Activated CD4-positive, alpha-beta memory T cell treated with anti-CD3 and anti-CD28 coated beads, Interleukin-2, amount 10 ng/mL, durations not matched to agents 7 days and 5 days (primary cell): ENCODE measurements at regions not wholly inside any gene's neighbourhood (a gene's known extent, or its start where the extent isn't known, plus 50 kb on each side); places are given as distances from the start of the nearest gene placed in this dataset.

Source experiments
- CTCF ChIA-PET: fragments of 350-600 bp; sonication (Branson Sonifier 250); formaldehyde crosslinking; loops from one replicate; lab custom pipeline; 2021; ENCODE audit warnings: antibody characterized with exemption, inconsistent platforms; lab: Charles Lee
- POLR2A ChIA-PET: fragments of 350-600 bp; sonication (Branson Sonifier 250); formaldehyde crosslinking; loops from one replicate; lab custom pipeline; 2021; ENCODE audit warnings: antibody characterized with exemption; lab: Charles Lee
- DNase-seq: peaks from one replicate; pipeline ENCODE4 v3.0.0-alpha.2; 2020
- H3K27ac Mint-ChIP-seq: one replicate; pipeline ENCODE4 v1.8.0; 2021; ENCODE audit warnings: mild to moderate bottlenecking, mixed read lengths
- H3K27me3 Mint-ChIP-seq: one replicate; pipeline ENCODE4 v1.8.0; 2021; ENCODE audit warnings: mixed read lengths
- H3K36me3 Mint-ChIP-seq: one replicate; pipeline ENCODE4 v1.8.0; 2021; ENCODE audit warnings: low read depth, mixed read lengths
- H3K4me1 Mint-ChIP-seq: one replicate; pipeline ENCODE4 v1.8.0; 2021; ENCODE audit warnings: mixed read lengths
- H3K4me3 Mint-ChIP-seq: one replicate; pipeline ENCODE4 v1.8.0; 2021; ENCODE audit warnings: mild to moderate bottlenecking, mixed read lengths
- H3K9me3 Mint-ChIP-seq: one replicate; pipeline ENCODE4 v1.8.0; 2021; ENCODE audit warnings: mixed read lengths

DNA sequence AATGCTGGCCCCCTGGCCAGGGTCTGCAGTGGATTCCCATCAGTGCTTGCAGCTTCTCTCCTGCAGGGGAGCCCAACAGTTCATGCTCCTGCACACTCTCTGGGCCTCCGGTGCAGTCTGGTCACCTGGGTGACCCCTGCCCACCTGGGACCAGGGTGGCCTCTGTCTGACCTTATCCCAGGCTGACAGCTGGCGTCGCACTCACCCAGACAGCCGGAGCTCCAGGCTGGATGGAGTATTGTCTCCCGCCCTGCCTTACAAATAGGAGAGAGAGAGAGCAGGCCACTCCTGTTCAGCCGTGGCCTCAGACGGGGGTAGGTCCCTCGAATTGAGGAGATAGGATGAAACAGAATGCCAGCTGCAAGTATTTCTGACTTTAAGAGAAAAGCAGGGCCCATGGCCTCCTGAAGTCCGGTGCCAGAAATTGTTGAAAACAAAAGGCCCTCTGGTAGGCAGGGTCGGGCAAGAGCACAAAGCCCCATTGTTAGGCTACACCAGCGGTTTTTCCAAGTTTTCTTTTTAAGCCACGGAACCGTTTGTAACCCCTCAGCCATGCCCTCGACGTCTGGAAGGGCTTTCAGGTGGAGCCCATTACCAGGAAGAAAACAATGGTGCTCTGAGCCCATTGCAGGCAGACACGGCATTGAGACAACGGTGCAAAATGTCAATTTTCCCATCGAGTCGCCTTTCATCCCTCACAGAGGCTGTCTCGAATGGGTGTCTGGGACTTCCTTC, 258.4 kb downstream of the BCL11A start:
- Mint-ChIP-seq H3K4me1 (no peaks in the 10 kb centered on the region), H3K4me3 (no peak overlapping the region), H3K27ac (no peak overlapping the region), H3K36me3 (no peaks in the 10 kb centered on the region), H3K27me3 (no peaks in the 10 kb centered on the region), H3K9me3 (no peaks in the 10 kb centered on the region)
- ChIA-PET POLR2A (no interaction called here), CTCF (no interaction called here)
- no peak for DNase-seq

DNA sequence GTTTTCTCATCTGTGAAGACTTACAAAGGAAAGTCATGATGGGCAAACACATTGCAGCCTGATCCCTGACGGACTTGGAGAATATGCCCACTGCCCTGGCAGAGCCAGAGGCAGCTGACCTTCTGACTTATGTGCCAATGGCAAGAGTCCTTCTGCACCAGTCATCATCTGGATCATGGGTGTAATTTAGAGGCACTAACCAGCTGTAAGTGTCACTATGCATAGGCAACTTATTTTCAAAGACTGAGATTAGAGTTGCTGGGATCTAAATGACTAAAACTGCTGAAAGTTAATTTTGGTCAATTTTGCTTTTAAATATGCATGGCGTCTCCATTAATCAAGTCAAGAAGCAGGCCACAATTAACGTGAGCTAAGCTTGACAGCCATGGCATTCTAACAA, 261.2 kb downstream of the BCL11A start:
- no peaks in the 10 kb centered on the region for H3K36me3 Mint-ChIP-seq
- no peak overlapping the region for H3K27ac Mint-ChIP-seq
- no peaks in the 10 kb centered on the region for H3K9me3 Mint-ChIP-seq
- POLR2A ChIA-PET, result no interaction called here
- DNase-seq, result no peak
- CTCF ChIA-PET, result no interaction called here
- H3K27me3 Mint-ChIP-seq, result no peaks in the 10 kb centered on the region
- no peak overlapping the region for H3K4me3 Mint-ChIP-seq
- H3K4me1 Mint-ChIP-seq, result no peaks in the 10 kb centered on the region

DNA sequence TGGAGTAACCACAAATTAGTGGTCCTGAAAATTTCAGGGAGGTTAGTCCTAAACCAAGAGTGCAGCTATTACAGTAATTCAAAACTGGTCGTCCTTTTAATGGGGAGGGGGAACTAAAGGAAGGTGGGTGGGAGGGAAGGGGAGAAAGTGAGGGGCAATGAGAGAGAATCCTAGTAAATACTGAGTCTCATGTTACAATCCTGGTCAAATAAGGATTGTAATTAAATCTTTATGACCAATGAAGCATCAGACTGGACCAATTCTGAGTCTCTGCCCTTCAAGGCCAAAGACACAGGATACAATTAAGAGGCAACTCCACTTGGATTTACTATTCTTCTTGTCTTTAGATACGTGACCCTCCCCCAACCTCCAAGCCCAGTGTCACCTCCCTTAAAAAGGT, 262.9 kb downstream of the BCL11A start:
- no peak for DNase-seq
- Mint-ChIP-seq H3K27me3 (no peaks in the 10 kb centered on the region), H3K4me1 (no peaks in the 10 kb centered on the region), H3K9me3 (no peaks in the 10 kb centered on the region), H3K27ac (no peak overlapping the region), H3K4me3 (no peak overlapping the region), H3K36me3 (no peaks in the 10 kb centered on the region)
- ChIA-PET CTCF (no interaction called here), POLR2A (no interaction called here)

DNA sequence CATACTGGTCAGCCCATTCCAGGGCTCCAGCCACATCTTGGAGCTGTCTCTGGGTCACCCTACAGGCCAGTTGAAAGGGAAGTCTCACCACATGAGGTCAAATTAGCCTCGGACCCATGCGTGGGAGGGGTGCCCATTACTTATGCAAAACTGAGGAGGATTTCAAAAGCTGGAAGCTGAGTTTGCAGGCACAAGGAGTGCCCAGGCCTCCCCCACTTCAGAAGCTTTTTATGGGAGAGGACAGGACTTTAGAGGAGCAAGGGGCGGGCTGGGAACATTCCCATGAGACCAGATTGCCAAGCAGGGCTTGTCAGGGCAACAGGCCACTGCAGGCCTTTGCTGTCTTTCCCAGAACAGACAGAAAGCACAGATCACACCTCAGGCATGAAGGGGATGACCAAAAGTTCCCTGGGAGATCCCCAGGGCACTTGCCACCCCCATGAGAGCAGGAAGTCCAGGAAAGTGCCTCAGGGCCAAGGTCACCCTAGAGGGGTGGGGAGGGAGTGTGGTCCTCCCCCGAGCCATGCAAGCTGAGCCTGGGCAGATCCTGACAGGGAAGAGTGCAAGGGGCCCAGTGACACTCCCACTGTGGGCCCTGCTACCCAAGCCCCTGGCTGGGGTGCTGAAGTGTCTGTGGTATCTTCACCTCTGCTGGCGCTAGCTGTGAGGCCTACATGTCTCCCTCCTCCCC, 267.7 kb downstream of the BCL11A start:
- Mint-ChIP-seq H3K4me3 (no peak overlapping the region), H3K9me3 (no peaks in the 10 kb centered on the region), H3K4me1 (no peaks in the 10 kb centered on the region), H3K27ac (no peak overlapping the region), H3K36me3 (no peaks in the 10 kb centered on the region), H3K27me3 (peaks cover 3% of the 10 kb centered on the region)
- CTCF ChIA-PET, result no interaction called here
- POLR2A ChIA-PET, result no interaction called here
- no peak for DNase-seq

DNA sequence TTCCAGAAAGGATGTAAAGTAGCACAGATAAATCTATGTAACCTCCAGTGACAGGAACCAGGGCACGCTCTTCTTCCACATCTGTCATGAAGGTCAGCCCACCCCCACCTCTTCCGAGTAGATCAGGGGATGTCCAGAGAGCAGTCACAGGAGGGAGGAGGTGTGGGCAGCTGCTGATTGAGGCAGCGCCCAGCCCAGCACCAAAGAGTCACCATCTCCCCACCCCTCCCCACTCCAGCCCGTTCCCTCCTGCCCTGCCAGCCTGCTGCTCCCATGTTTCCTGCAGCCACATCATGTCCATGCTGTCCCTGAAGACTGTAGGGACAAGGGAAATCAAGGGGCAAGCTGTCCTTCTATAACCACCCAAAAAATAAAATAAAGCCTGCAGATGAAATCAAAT, 269.8 kb downstream of the BCL11A start:
- H3K27me3 Mint-ChIP-seq, result peaks cover 3% of the 10 kb centered on the region
- POLR2A ChIA-PET, result no interaction called here
- no peak for DNase-seq
- no peaks in the 10 kb centered on the region for H3K36me3 Mint-ChIP-seq
- no peak overlapping the region for H3K4me3 Mint-ChIP-seq
- no peak overlapping the region for H3K27ac Mint-ChIP-seq
- CTCF ChIA-PET, result no interaction called here
- no peaks in the 10 kb centered on the region for H3K4me1 Mint-ChIP-seq
- H3K9me3 Mint-ChIP-seq, result no peaks in the 10 kb centered on the region

DNA sequence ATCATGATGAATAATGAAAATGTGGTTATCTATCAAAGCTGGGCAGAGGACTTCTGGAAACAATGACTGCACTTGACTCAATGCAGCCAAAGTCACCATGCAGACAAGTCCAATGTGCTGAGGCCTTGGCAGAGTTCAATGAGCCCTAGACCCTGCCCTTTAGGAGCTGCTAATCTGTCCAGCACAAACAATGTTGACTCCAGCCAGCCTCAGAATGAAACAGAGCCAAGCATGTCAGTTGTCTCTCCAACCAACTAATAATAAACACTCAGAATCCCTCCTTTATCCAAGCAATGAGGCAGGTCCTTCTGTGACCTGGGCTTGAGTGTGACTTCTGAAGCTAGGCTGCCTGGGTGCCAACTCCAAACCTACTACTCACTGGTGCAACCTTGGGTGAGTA, 270.6 kb downstream of the BCL11A start:
- DNase-seq, result no peak
- CTCF ChIA-PET, result no interaction called here
- Mint-ChIP-seq H3K9me3 (no peaks in the 10 kb centered on the region), H3K4me1 (no peaks in the 10 kb centered on the region), H3K4me3 (no peak overlapping the region), H3K36me3 (no peaks in the 10 kb centered on the region), H3K27me3 (peaks cover 3% of the 10 kb centered on the region), H3K27ac (no peak overlapping the region)
- POLR2A ChIA-PET, result no interaction called here

DNA sequence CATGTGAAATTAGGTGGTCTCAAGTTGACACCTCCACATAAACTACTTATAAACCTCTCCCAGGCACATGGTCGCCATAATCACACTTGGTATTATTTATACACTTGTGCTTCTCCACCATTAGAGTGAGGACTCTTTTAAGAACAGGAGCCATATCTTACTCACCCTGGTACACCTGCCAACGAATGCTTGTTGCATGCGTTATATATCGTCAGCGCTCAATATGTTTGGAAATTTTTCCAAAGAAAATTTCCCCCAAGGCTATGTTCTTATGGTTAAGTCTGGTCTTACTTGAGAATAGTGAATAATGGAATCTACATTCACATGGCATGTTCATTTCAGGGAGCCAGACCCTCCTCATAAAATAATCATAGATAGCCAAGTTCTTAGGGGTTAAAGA, 271.7 kb downstream of the BCL11A start:
- ChIA-PET POLR2A (no interaction called here), CTCF (no interaction called here)

DNA sequence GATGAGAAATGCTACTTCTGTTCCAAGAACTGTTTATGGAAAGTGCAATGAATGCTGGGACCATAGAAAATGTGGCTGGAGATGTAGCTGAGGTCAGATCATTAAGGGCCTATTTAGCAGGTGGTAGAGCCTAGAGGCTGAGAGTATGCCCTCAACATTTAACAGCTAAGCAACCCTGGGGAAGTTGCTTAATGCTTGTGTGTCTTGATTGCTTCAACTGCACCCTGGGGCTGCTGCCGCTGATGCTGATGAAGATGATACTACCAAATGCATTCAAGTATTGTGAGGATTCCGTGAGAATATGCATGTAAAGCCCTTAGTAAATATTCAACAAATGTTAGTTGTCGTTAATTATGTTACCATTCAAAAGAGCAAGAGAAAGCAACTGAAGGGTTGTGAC, 273.2 kb downstream of the BCL11A start:
- H3K36me3 Mint-ChIP-seq, result no peaks in the 10 kb centered on the region
- ChIA-PET CTCF (no interaction called here), POLR2A (no interaction called here)
- peaks cover 3% of the 10 kb centered on the region for H3K27me3 Mint-ChIP-seq
- no peak for DNase-seq
- no peak overlapping the region for H3K27ac Mint-ChIP-seq
- H3K4me3 Mint-ChIP-seq, result no peak overlapping the region
- no peaks in the 10 kb centered on the region for H3K9me3 Mint-ChIP-seq
- H3K4me1 Mint-ChIP-seq, result no peaks in the 10 kb centered on the region

More for the DNA sequence above, 271.7 kb downstream of the BCL11A start:
- no peak overlapping the region for H3K27ac Mint-ChIP-seq
- H3K27me3 Mint-ChIP-seq, result peaks cover 3% of the 10 kb centered on the region
- H3K4me1 Mint-ChIP-seq, result no peaks in the 10 kb centered on the region
- no peaks in the 10 kb centered on the region for H3K9me3 Mint-ChIP-seq
- DNase-seq, result no peak
- no peaks in the 10 kb centered on the region for H3K36me3 Mint-ChIP-seq
- no peak overlapping the region for H3K4me3 Mint-ChIP-seq

DNA sequence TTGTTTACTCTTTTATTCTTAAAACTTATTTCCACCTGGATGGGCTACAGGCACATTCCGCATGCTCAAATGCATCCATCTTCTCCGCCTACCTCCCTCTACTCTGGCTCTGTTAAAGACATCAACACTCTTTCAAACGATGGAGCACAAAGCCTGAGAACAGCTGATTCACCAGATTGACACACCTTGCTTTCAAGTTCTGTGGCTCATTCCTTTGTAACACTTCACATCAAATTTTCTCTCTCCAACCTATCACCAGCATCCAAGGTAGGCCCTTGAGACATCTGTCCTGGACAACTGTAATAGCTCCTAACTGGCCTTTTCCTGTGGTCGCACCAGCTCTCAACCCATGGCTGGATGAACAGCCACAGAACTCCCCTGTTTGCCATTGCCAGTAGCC, 274.5 kb downstream of the BCL11A start:
- Mint-ChIP-seq H3K27ac (no peak overlapping the region), H3K9me3 (peaks cover 4% of the 10 kb centered on the region), H3K27me3 (peaks cover 3% of the 10 kb centered on the region), H3K36me3 (no peaks in the 10 kb centered on the region), H3K4me3 (no peak overlapping the region), H3K4me1 (no peaks in the 10 kb centered on the region)
- POLR2A ChIA-PET, result no interaction called here
- no peak for DNase-seq
- CTCF ChIA-PET, result no interaction called here

DNA sequence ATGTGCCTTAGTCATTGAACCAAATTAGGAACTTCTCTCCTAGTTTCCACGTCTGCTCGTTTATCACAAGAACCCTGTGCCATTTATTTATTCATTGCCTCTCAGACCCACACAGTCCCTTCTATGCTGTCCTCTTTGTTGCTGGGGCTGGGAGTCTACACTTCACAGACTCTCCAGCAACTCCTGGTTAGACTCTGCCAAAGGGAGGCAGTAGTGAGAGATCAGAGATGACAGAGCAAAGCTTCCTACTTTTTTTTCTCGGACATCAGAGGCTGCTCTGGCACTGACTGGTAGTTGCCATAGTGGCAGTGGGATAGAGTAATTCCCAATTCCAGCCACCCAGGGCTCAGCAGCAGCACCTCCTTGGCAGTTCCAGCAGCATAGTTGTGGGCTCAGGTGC, 277.5 kb downstream of the BCL11A start:
- H3K4me3 Mint-ChIP-seq, result no peak overlapping the region
- ChIA-PET POLR2A (no interaction called here), CTCF (no interaction called here)
- no peaks in the 10 kb centered on the region for H3K36me3 Mint-ChIP-seq
- no peak for DNase-seq
- H3K27me3 Mint-ChIP-seq, result peaks cover under 1% of the 10 kb centered on the region
- peaks cover 4% of the 10 kb centered on the region for H3K9me3 Mint-ChIP-seq
- H3K4me1 Mint-ChIP-seq, result no peaks in the 10 kb centered on the region
- H3K27ac Mint-ChIP-seq, result no peak overlapping the region

DNA sequence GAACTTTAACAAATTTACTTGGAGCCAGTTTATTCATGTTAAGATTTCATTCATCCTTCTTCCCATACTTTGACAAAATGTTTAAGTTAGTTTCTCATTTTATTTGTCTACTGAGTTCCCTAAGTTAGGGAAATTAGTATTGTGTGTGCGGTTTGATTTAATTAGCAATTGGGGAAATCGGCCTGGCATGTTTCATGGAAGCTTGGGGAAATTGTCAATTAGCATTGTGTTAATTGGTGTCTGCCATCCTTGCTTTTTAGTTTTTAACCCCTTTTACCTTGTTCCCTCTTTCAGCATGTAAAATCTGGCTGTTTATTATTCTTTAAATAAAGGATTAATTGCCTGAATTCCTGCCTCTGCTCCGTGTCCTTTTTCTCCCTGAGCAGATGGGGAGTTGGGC, 279.6 kb downstream of the BCL11A start:
- no peak for DNase-seq
- POLR2A ChIA-PET, result no interaction called here
- H3K27ac Mint-ChIP-seq, result no peak overlapping the region
- no peak overlapping the region for H3K4me3 Mint-ChIP-seq
- no peaks in the 10 kb centered on the region for H3K4me1 Mint-ChIP-seq
- no peaks in the 10 kb centered on the region for H3K36me3 Mint-ChIP-seq
- H3K9me3 Mint-ChIP-seq, result peaks cover 4% of the 10 kb centered on the region
- CTCF ChIA-PET, result no interaction called here
- no peaks in the 10 kb centered on the region for H3K27me3 Mint-ChIP-seq

DNA sequence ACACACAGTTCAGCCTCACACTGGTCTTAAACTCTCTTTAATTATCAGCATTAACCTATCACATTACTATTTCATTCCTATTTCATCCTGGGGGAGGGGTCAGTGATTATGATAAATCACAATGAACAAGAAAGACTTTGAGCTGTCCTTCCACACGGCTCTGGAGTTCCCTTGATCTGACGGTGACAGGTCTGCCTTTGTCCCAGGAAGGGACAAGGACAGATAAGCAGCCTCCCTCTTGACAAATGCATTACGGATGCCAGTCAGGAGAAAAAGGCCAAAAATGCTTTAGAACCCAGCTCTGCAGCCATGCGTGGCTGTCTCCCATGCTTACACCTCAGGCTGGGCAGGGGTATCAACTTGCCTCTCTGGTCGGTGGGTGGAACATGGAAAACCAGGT, 281.7 kb downstream of the BCL11A start:
- Mint-ChIP-seq H3K36me3 (no peaks in the 10 kb centered on the region), H3K9me3 (peaks cover 4% of the 10 kb centered on the region), H3K4me1 (no peaks in the 10 kb centered on the region), H3K27me3 (no peaks in the 10 kb centered on the region), H3K27ac (no peak overlapping the region), H3K4me3 (no peak overlapping the region)
- DNase-seq, result no peak
- ChIA-PET CTCF (no interaction called here), POLR2A (no interaction called here)

DNA sequence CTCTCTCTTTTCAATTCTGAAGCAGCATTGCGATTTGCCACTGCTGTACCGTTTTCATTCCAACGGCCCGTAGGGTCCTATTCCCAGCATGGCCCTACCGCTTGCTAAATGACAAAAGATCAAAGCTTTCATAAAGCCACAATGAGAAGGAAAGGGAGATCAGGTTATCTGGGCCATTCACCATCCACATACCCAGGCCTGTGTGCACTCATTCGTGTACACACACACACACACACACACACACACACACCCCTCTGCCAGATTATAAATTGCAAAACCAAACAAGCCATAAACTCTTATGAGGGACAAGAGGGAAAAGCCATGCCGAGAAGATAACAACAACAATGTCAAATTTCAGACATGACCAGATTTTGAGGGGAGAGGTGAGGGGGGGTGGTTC, 282.3 kb downstream of the BCL11A start:
- CTCF ChIA-PET, result no interaction called here
- Mint-ChIP-seq H3K36me3 (no peaks in the 10 kb centered on the region), H3K9me3 (peaks cover 4% of the 10 kb centered on the region)

DNA sequence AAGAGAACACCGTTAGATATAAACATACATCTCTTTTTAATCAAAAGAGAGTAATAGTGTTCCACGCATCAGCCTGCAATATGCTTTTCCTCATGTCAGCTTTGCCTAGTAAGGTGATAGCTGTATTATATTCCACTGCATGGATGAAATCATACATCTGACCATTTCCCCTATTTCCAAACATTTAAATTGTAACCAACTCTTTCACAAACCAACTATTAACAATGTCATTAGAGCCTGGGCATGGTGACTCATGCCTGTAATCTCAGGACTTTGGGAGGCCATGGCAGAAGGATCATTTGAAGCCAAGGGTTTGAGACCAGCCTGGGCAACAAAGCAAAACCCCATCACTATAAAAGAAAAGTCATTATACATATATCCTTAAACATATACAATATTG, 284.8 kb downstream of the BCL11A start:
- POLR2A ChIA-PET, result no interaction called here
- peaks cover 8% of the 10 kb centered on the region for H3K9me3 Mint-ChIP-seq

More for the DNA sequence above, 282.3 kb downstream of the BCL11A start:
- no peaks in the 10 kb centered on the region for H3K27me3 Mint-ChIP-seq
- POLR2A ChIA-PET, result no interaction called here
- DNase-seq, result no peak
- H3K4me1 Mint-ChIP-seq, result no peaks in the 10 kb centered on the region
- no peak overlapping the region for H3K27ac Mint-ChIP-seq
- no peak overlapping the region for H3K4me3 Mint-ChIP-seq

More for the DNA sequence above, 284.8 kb downstream of the BCL11A start:
- H3K4me3 Mint-ChIP-seq, result no peak overlapping the region
- H3K4me1 Mint-ChIP-seq, result no peaks in the 10 kb centered on the region
- CTCF ChIA-PET, result no interaction called here
- H3K36me3 Mint-ChIP-seq, result no peaks in the 10 kb centered on the region
- DNase-seq, result no peak
- H3K27me3 Mint-ChIP-seq, result no peaks in the 10 kb centered on the region
- no peak overlapping the region for H3K27ac Mint-ChIP-seq
